ENCODE measurements at regions not wholly inside any gene's neighbourhood (a gene's known extent, or its start where the extent isn't known, plus 50 kb on each side); places are given as distances from the start of the nearest gene placed in this dataset.
A peak's percentile ranks its signal among the peaks of the same experiment; 100 is the strongest.

DNA sequence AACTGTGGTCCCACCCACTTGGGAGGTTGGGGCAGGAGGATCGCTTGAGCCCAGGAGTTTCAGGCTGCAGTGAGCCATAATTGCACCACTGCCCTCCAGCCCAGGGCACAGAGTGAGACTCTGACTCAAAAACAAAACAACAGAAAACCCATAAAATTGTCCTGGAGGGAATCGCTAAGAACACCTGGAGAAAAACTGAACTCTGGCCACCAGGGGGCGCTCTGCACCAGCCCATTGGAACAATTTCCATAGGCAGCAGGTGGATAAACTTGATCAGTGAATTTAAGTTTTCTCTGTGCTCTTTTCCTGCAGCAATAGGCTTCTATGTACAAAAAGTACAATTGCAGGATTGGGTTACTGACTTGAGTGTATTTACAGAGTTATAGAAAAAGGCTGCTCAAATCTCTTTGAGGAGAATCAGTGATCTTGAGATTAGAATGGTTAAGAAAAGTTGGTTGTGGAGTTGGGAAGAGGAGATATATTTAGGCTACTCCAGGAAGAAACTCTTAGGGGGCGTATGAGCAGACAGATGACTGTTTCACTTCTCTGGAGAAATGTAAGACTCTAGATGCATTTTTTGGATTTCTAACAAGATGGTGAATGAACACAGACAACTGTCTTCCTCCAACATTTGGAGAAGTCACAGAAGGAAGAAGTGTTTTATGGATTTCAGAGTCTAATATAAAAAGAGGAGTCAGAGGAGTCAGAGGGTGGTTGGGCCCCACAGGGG is 274.9 kb upstream of the GALNT17 start:
- TF ChIP-seq CTCF (IDR thresholded peaks at IDR 0.05; ENCODE audit: low read depth, low read length, poor library complexity, severe bottlenecking) (peak; percentile 94), EZH2phosphoT487 (IDR thresholded peaks at IDR 0.05; ENCODE audit: borderline replicate concordance, low read length) (no peak)
- H3F3A ChIP-seq (ENCODE audit: control insufficient read depth, insufficient read depth), result no peaks in the 10 kb centered on the region
- no peaks in the 10 kb centered on the region for H3K36me3 ChIP-seq (ENCODE audit: control insufficient read depth, low read length)
- H4K20me1 ChIP-seq (ENCODE audit: control insufficient read depth, insufficient read depth, low read depth, low read length), result no peaks in the 10 kb centered on the region
- no peak overlapping the region for H3K4me3 ChIP-seq (ENCODE audit: low read length)
- no peaks in the 10 kb centered on the region for H3K79me2 ChIP-seq (ENCODE audit: control insufficient read depth, low read length)
- H3K9me2 ChIP-seq (replicated peaks; ENCODE audit: control insufficient read depth, low read length), result no peaks in the 10 kb centered on the region
- H3K27ac ChIP-seq (ENCODE audit: low read depth, low read length), result no peak overlapping the region
- no peak overlapping the region for H3K4me2 ChIP-seq (ENCODE audit: low read length)
- no peaks in the 10 kb centered on the region for H3K4me1 ChIP-seq (ENCODE audit: control insufficient read depth, low read length)
- H3K27me3 ChIP-seq (ENCODE audit: control insufficient read depth, low read length), result no peaks in the 10 kb centered on the region
- H3K9me3 ChIP-seq (ENCODE audit: control insufficient read depth, insufficient read depth, low read length), result no peaks in the 10 kb centered on the region

GRCh38 chr7:70857793-70858545 is 274.0 kb upstream of the GALNT17 start:
- H4K20me1 ChIP-seq (ENCODE audit: control insufficient read depth, insufficient read depth, low read depth, low read length), result no peaks in the 10 kb centered on the region
- no peaks in the 10 kb centered on the region for H3K79me2 ChIP-seq (ENCODE audit: control insufficient read depth, low read length)
- no peaks in the 10 kb centered on the region for H3K4me1 ChIP-seq (ENCODE audit: control insufficient read depth, low read length)
- no peak overlapping the region for H3K27ac ChIP-seq (ENCODE audit: low read depth, low read length)
- no peaks in the 10 kb centered on the region for H3K27me3 ChIP-seq (ENCODE audit: control insufficient read depth, low read length)
- no peaks in the 10 kb centered on the region for H3K9me2 ChIP-seq (replicated peaks; ENCODE audit: control insufficient read depth, low read length)
- no peak overlapping the region for H3K4me3 ChIP-seq (ENCODE audit: low read length)
- H3K36me3 ChIP-seq (ENCODE audit: control insufficient read depth, low read length), result no peaks in the 10 kb centered on the region
- H3F3A ChIP-seq (ENCODE audit: control insufficient read depth, insufficient read depth), result no peaks in the 10 kb centered on the region
- H3K4me2 ChIP-seq (ENCODE audit: low read length), result no peak overlapping the region
- H3K9me3 ChIP-seq (ENCODE audit: control insufficient read depth, insufficient read depth, low read length), result no peaks in the 10 kb centered on the region
- no peak for TF ChIP-seq CTCF (IDR thresholded peaks at IDR 0.05; ENCODE audit: low read depth, low read length, poor library complexity, severe bottlenecking)
- no peak for TF ChIP-seq EZH2phosphoT487 (IDR thresholded peaks at IDR 0.05; ENCODE audit: borderline replicate concordance, low read length)

DNA sequence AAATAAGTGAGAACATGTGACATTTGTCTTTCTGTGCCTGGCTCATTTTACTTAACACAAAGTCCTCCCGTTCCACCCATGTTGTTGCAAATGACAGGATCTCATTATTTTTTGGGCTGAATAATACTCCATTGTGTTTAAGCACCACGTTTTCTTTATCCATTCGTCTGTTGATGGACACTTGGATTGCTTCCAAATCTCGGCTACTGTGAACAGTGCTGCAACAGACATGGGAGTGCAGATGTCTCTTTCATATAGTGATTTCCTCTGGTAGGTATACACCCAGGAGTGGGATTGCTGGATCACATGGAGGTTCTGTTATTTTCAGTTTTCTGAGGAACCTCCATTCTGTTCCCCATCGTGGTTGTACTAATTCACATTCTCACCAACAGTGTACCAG is 264.4 kb upstream of the GALNT17 start:
- Histone ChIP-seq H4K20me1 (ENCODE audit: control insufficient read depth, insufficient read depth, low read depth, low read length) (no peaks in the 10 kb centered on the region), H3K9me3 (ENCODE audit: control insufficient read depth, insufficient read depth, low read length) (peaks cover 11% of the 10 kb centered on the region; the same call in 1 of the 2 replicates), H3K4me1 (ENCODE audit: control insufficient read depth, low read length) (no peaks in the 10 kb centered on the region), H3F3A (ENCODE audit: control insufficient read depth, insufficient read depth) (no peaks in the 10 kb centered on the region), H3K9me2 (replicated peaks; ENCODE audit: control insufficient read depth, low read length) (no peaks in the 10 kb centered on the region), H3K27me3 (ENCODE audit: control insufficient read depth, low read length) (no peaks in the 10 kb centered on the region; the same call in 1 of the 2 replicates), H3K4me2 (ENCODE audit: low read length) (no peak overlapping the region), H3K36me3 (ENCODE audit: control insufficient read depth, low read length) (no peaks in the 10 kb centered on the region), H3K79me2 (ENCODE audit: control insufficient read depth, low read length) (no peaks in the 10 kb centered on the region), H3K4me3 (ENCODE audit: low read length) (no peak overlapping the region), H3K27ac (ENCODE audit: low read depth, low read length) (no peak overlapping the region)
- no peak for TF ChIP-seq CTCF (IDR thresholded peaks at IDR 0.05; ENCODE audit: low read depth, low read length, poor library complexity, severe bottlenecking)
- no peak for TF ChIP-seq EZH2phosphoT487 (IDR thresholded peaks at IDR 0.05; ENCODE audit: borderline replicate concordance, low read length)
